GM19025 (cell line): ENCODE measurements at regions not wholly inside any gene's neighbourhood (a gene's known extent, or its start where the extent isn't known, plus 50 kb on each side); places are given as distances from the start of the nearest gene placed in this dataset.

Source experiments
- ATAC-seq: cut with Tn5 transposase; IDR thresholded peaks from one replicate; pipeline ENCODE4 v1.9.1; 2021; ENCODE audit warnings: mild to moderate bottlenecking, low read depth, moderate library complexity; ENCODE audit not compliant: unreplicated experiment

DNA sequence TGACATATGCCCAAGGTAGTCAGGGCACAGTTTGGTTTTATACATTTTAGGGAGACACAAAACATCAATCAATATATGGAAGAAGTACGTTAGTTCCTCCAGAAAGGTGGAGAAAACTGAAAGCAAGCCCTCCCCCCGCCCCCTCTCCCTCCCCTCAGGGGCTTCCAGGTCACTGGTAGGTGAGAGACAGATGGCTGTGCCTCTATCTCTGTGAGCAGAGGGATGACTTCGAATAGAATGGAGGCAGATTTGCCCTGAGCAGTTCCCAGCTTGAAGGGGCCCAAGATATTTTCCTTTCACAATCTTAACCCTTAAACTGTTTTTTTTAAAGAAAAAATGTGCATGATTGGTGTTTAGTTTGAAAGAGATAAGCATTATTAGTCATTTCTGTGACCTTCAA, 114.0 kb downstream of the PCDH10 start:
- no peak for ATAC-seq

DNA sequence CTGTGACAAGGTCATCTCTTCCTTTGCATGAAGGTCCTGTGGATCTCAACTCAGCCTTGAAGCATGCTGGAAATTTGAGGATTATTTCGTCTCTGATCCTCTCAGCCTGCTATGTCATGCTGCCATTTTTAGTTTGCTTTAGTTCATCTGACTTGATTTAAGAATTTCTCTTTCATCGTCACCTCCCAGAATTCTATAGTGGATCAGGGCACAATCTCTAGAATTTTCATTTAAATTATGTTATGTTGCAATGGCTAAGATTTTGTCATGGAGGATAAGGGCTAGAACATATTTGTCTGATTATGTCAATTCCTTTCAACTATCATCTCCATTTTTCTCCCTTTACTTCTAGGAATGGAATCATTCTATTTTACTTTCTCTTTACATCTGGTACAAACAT, 98.8 kb downstream of the PCDH10 start:
- ATAC-seq = no peak

DNA sequence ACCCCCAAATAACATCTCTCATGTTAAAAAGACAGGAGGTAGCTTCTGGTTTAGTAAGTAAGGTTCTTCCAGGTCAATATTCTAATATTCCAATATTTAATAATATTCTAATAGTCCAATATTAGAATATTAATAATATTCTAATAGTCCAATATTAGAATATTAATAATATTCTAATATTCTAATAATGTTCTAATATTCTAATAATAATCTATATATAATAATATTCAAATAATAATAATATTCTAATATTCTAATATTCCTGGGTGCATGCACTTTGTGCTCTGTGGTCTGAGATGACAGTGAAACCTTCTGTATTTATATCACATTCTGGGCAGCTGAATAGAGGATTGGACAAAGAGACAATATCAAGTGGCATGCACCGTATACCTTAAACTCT, 96.1 kb downstream of the PCDH10 start:
- ATAC-seq = no peak
